ENCODE measurements at regions not wholly inside any gene's neighbourhood (a gene's known extent, or its start where the extent isn't known, plus 50 kb on each side); places are given as distances from the start of the nearest gene placed in this dataset.

GRCh38 chr15:87608238-87609028, 648.1 kb downstream of the NTRK3 start:
- FAIRE-seq (no peak), DNase-seq (ENCODE audit: insufficient read length, low spot score) (no peak)
- TF ChIP-seq SPI1 (IDR thresholded peaks at IDR 0.05; ENCODE audit: low read depth, low read length) = no peak

DNA sequence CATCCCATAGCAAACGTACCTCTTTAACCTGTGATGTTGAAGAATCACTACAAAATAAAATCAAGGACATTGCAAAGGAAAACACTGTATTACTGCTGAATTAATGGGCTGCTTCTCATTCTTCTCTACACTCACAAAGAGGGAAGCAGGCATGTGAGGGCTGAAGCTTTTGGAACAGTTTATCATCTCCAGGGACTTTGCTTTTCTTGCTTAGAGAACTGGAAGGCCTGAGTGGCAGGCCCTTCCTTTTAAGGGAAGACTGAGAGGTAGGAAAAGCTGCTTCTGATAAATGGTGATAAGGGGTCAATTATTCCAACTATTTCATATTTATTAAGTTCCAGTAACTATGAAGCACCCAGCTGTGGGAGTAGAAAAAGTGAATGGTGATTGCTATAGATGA, 649.6 kb downstream of the NTRK3 start:
- TF ChIP-seq SPI1 (IDR thresholded peaks at IDR 0.05; ENCODE audit: low read depth, low read length) (no peak), PAX5 (IDR thresholded peaks at IDR 0.05; ENCODE audit: insufficient read depth, low read length, severe bottlenecking) (no peak), TAF1 (IDR thresholded peaks at IDR 0.05; ENCODE audit: low read depth, low read length) (no peak), POLR2AphosphoS5 (IDR thresholded peaks at IDR 0.05; ENCODE audit: low read depth, low read length) (no peak), POU2F2 (IDR thresholded peaks at IDR 0.05; ENCODE audit: low read depth, low read length) (no peak), POLR2A (IDR thresholded peaks at IDR 0.05; ENCODE audit: low read depth, low read length) (no peak)
- DNase-seq (ENCODE audit: insufficient read length, low spot score) (no peak), FAIRE-seq (no peak)

- FAIRE-seq = no peak
- peak; percentile 10 for DNase-seq (ENCODE audit: insufficient read length, low spot score)
- TF ChIP-seq SPI1 (IDR thresholded peaks at IDR 0.05; ENCODE audit: low read depth, low read length) (no peak), TAF1 (IDR thresholded peaks at IDR 0.05; ENCODE audit: low read depth, low read length) (no peak), POLR2A (IDR thresholded peaks at IDR 0.05; ENCODE audit: low read depth, low read length) (no peak), POLR2AphosphoS5 (IDR thresholded peaks at IDR 0.05; ENCODE audit: low read depth, low read length) (no peak), PAX5 (IDR thresholded peaks at IDR 0.05; ENCODE audit: insufficient read depth, low read length, severe bottlenecking) (no peak), POU2F2 (IDR thresholded peaks at IDR 0.05; ENCODE audit: low read depth, low read length) (no peak)
These were observed 651.6 kb downstream of the NTRK3 start for GRCh38 chr15:87604857-87605446.

DNA sequence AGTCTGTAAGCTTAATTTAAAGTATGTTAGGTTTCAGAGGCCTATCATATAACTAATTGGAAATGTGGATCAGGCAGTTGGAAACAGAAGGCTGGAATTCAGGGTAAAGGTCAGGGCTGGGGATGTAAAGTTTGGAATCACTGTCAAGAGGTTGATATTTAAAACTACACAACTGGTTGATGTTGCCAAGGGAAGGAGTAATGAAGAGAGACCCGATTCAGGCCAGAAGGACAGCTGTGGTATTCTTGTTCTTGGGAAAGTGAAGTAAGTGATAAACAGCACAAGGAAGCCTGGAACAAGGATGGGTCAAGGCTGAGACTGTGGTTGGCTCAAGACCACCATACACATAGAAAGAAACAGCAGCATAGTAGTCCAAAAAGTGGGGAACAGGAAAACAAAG, 654.2 kb downstream of the NTRK3 start:
- FAIRE-seq = no peak
- TF ChIP-seq POU2F2 (IDR thresholded peaks at IDR 0.05; ENCODE audit: low read depth, low read length) (no peak), SPI1 (IDR thresholded peaks at IDR 0.05; ENCODE audit: low read depth, low read length) (no peak), PAX5 (IDR thresholded peaks at IDR 0.05; ENCODE audit: insufficient read depth, low read length, severe bottlenecking) (no peak), POLR2AphosphoS5 (IDR thresholded peaks at IDR 0.05; ENCODE audit: low read depth, low read length) (no peak), TAF1 (IDR thresholded peaks at IDR 0.05; ENCODE audit: low read depth, low read length) (no peak), POLR2A (IDR thresholded peaks at IDR 0.05; ENCODE audit: low read depth, low read length) (no peak)
- DNase-seq (ENCODE audit: insufficient read length, low spot score) = no peak

- TF ChIP-seq POLR2AphosphoS5 (IDR thresholded peaks at IDR 0.05; ENCODE audit: low read depth, low read length) = no peak
- TF ChIP-seq POU2F2 (IDR thresholded peaks at IDR 0.05; ENCODE audit: low read depth, low read length) = no peak
- TF ChIP-seq SPI1 (IDR thresholded peaks at IDR 0.05; ENCODE audit: low read depth, low read length) = no peak
- TF ChIP-seq POLR2A (IDR thresholded peaks at IDR 0.05; ENCODE audit: low read depth, low read length) = no peak
- TF ChIP-seq PAX5 (IDR thresholded peaks at IDR 0.05; ENCODE audit: insufficient read depth, low read length, severe bottlenecking) = no peak
- no peak for TF ChIP-seq TAF1 (IDR thresholded peaks at IDR 0.05; ENCODE audit: low read depth, low read length)
- FAIRE-seq (no peak), DNase-seq (ENCODE audit: insufficient read length, low spot score) (no peak)
These were observed 656.9 kb downstream of the NTRK3 start for GRCh38 chr15:87599616-87600015.

DNA sequence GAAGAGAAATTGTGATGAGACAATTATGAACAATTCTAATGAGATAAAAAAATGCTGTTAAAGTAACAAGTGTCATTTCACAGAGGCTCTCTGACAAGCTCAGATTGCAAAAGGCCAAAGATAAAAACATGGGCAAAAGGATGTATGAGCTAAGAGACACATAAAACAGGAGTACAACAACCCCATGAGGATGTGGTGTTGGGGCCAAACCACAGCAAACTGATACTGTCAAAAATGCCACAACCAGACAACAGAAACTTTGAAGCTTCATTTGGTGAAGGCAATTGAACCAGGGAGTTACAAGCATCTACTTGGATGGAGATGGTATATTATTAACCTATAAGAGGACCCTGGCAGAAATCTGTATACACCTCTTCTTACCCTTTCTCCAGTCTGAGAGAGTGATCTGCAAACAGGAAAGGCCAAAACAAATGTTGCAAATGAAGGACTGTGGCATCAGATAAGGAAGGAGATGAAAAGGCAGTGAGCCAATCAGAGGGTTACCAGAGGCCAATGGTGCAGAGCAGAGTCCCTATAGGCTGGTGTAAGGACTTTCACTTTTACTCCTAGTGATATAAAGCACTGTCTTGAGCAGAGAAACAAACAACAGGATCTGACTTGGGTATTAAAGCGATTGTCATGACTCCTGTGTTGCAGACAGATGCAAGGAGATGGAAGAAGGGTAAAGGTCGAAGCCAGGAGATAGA, 659.0 kb downstream of the NTRK3 start:
- DNase-seq (ENCODE audit: insufficient read length, low spot score) = no peak
- FAIRE-seq = no peak
- no peak for TF ChIP-seq PAX5 (IDR thresholded peaks at IDR 0.05; ENCODE audit: insufficient read depth, low read length, severe bottlenecking)
- no peak for TF ChIP-seq POU2F2 (IDR thresholded peaks at IDR 0.05; ENCODE audit: low read depth, low read length)
- TF ChIP-seq TAF1 (IDR thresholded peaks at IDR 0.05; ENCODE audit: low read depth, low read length) = no peak
- TF ChIP-seq SPI1 (IDR thresholded peaks at IDR 0.05; ENCODE audit: low read depth, low read length) = no peak
- TF ChIP-seq POLR2A (IDR thresholded peaks at IDR 0.05; ENCODE audit: low read depth, low read length) = no peak
- no peak for TF ChIP-seq POLR2AphosphoS5 (IDR thresholded peaks at IDR 0.05; ENCODE audit: low read depth, low read length)

DNA sequence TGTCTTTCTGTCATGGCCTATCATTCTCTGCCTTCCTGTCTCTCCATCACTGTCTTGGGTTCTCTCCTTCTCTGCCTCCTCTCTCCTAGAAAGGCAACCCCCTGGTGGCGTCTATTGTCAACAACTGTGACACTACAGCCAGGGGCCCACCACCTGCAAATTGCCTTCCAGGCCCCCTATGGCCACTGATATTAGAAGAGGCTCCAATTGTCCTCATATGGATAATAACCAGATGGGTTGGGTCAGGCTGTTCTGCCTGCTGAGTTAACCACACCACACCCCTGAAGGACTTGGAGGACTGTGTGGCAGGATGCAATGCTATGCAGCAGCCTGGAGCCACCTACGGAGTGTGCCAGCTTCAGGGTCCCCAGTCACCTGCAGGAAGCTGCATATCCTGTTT, 665.0 kb downstream of the NTRK3 start:
- no peak for TF ChIP-seq POLR2AphosphoS5 (IDR thresholded peaks at IDR 0.05; ENCODE audit: low read depth, low read length)
- no peak for TF ChIP-seq POLR2A (IDR thresholded peaks at IDR 0.05; ENCODE audit: low read depth, low read length)
- no peak for TF ChIP-seq TAF1 (IDR thresholded peaks at IDR 0.05; ENCODE audit: low read depth, low read length)
- TF ChIP-seq POU2F2 (IDR thresholded peaks at IDR 0.05; ENCODE audit: low read depth, low read length) = no peak
- TF ChIP-seq SPI1 (IDR thresholded peaks at IDR 0.05; ENCODE audit: low read depth, low read length) = no peak
- TF ChIP-seq PAX5 (IDR thresholded peaks at IDR 0.05; ENCODE audit: insufficient read depth, low read length, severe bottlenecking) = no peak
- DNase-seq (ENCODE audit: insufficient read length, low spot score) (no peak), FAIRE-seq (no peak)

- FAIRE-seq (no peak), DNase-seq (ENCODE audit: insufficient read length, low spot score) (no peak)
- no peak for TF ChIP-seq POLR2AphosphoS5 (IDR thresholded peaks at IDR 0.05; ENCODE audit: low read depth, low read length)
These were observed 665.5 kb downstream of the NTRK3 start for GRCh38 chr15:87591042-87591441.

DNA sequence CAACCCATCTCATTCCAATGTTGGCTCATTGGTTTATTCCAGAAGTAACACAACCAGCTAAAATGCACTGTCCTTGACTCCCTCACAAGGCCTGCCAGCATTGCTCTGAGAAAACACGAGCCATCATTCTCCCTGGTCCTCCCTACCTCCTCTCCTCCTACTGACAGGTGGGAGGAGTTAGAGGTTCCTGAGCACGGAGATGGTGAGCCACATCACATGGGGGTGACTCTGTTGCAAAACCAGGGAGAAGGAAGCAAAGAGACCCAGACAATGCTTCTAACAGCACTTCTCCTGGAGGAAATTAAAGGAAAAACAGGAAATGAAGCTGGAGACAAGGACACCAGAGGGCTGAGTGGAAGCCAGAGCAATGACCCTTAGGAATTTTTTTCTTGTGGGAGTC, 667.4 kb downstream of the NTRK3 start:
- no peak for DNase-seq (ENCODE audit: insufficient read length, low spot score)
- TF ChIP-seq TAF1 (IDR thresholded peaks at IDR 0.05; ENCODE audit: low read depth, low read length) (no peak), PAX5 (IDR thresholded peaks at IDR 0.05; ENCODE audit: insufficient read depth, low read length, severe bottlenecking) (no peak), POU2F2 (IDR thresholded peaks at IDR 0.05; ENCODE audit: low read depth, low read length) (no peak), SPI1 (IDR thresholded peaks at IDR 0.05; ENCODE audit: low read depth, low read length) (no peak), POLR2A (IDR thresholded peaks at IDR 0.05; ENCODE audit: low read depth, low read length) (no peak), POLR2AphosphoS5 (IDR thresholded peaks at IDR 0.05; ENCODE audit: low read depth, low read length) (no peak)
- no peak for FAIRE-seq
